Stomach (tissue), 4 donors: ENCODE measurements at regions not wholly inside any gene's neighbourhood (a gene's known extent, or its start where the extent isn't known, plus 50 kb on each side); places are given as distances from the start of the nearest gene placed in this dataset.

ENCODE experiments used
- EP300 ChIP-seq: sonication (generic); formaldehyde crosslinking; IDR thresholded peaks from one replicate; pipeline ENCODE4 v1.6.1; 2017; ENCODE audit warnings: antibody characterized with exemption
- POLR2A ChIP-seq, 4 donors: fragments of 450-650 bp; IDR thresholded peaks; one replicate each; pipeline ENCODE4 v1.6.1; 2016; ENCODE audit warnings: antibody characterized with exemption in 4 of 4, control low read depth in 2 of 4, mild to moderate bottlenecking in 1 of 4, moderate library complexity in 1 of 4
- POLR2AphosphoS5 ChIP-seq, 3 donors: sonication (generic); formaldehyde crosslinking; IDR thresholded peaks; one replicate each; pipeline ENCODE4 v1.6.1; 2016; ENCODE audit warnings: antibody characterized with exemption in 3 of 3
- TF ChIP-seq, protein P1 (sequence below), 7 experiments: fragments of 450-650 bp in 4 of 7; fragments of 200-600 bp in 3 of 7; sonication (generic) in 3 of 7; IDR thresholded peaks; one replicate each; pipeline ENCODE4 v1.5.1; 2016 to 2019; ENCODE audit warnings: antibody characterized with exemption in 7 of 7, control low read depth in 2 of 7, mild to moderate bottlenecking in 1 of 7

DNA sequence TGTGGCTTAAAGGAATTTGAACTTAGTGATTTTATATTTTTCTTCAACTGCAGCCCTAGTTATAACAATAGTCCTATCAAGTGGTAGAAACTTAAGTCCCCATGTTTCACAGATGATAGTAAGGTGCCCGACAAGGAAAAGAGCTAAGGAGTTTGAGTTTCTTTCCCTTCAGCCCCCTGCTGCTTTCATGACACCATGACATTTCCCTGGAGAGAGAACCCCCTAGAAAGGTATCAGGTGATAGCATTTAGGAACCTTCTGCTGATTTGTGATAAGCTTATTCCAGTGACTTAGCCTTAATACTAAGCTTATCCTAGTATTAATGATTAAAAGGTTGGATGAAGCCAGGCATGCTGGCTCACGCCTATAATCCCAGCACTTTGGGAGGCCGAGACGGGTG lies 623.8 kb upstream of the TYRP1 start:
- TF ChIP-seq, protein P1, sequence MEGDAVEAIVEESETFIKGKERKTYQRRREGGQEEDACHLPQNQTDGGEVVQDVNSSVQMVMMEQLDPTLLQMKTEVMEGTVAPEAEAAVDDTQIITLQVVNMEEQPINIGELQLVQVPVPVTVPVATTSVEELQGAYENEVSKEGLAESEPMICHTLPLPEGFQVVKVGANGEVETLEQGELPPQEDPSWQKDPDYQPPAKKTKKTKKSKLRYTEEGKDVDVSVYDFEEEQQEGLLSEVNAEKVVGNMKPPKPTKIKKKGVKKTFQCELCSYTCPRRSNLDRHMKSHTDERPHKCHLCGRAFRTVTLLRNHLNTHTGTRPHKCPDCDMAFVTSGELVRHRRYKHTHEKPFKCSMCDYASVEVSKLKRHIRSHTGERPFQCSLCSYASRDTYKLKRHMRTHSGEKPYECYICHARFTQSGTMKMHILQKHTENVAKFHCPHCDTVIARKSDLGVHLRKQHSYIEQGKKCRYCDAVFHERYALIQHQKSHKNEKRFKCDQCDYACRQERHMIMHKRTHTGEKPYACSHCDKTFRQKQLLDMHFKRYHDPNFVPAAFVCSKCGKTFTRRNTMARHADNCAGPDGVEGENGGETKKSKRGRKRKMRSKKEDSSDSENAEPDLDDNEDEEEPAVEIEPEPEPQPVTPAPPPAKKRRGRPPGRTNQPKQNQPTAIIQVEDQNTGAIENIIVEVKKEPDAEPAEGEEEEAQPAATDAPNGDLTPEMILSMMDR (IDR thresholded peaks at IDR 0.05), result no peak
- no peak for TF ChIP-seq POLR2AphosphoS5 (IDR thresholded peaks at IDR 0.05)
- no peak for TF ChIP-seq POLR2A (IDR thresholded peaks at IDR 0.05)
- no peak for TF ChIP-seq EP300
